B cell (primary cell): ENCODE measurements at regions not wholly inside any gene's neighbourhood (a gene's known extent, or its start where the extent isn't known, plus 50 kb on each side); places are given as distances from the start of the nearest gene placed in this dataset.
A peak's percentile ranks its signal among the peaks of the same experiment; 100 is the strongest.

Source experiments
- ATAC-seq: fragments of 200-7000 bp; cut with Tn5 transposase; one replicate; pipeline ENCODE4 v1.10.0; 2021; ENCODE audit warnings: low read depth, mild to moderate bottlenecking, moderate number of reproducible peaks, moderate library complexity
- CTCF ChIA-PET: fragments of 350-600 bp; sonication (Branson Sonifier 250); formaldehyde crosslinking; loops from one replicate; lab custom pipeline; 2021; ENCODE audit warnings: antibody characterized with exemption, inconsistent platforms; lab: Charles Lee
- POLR2A ChIA-PET: fragments of 350-600 bp; sonication (Branson Sonifier 250); formaldehyde crosslinking; loops from one replicate; lab custom pipeline; 2021; ENCODE audit warnings: antibody characterized with exemption; lab: Charles Lee
- DNase-seq: peaks from one replicate; pipeline ENCODE4 v3.0.0; 2013
- H2AFZ ChIP-seq: 2 replicates; pipeline ENCODE4 v1.6.1; 2012; ENCODE audit warnings: mild to moderate bottlenecking, low read depth, low read length; ENCODE audit not compliant: insufficient read depth, poor library complexity, severe bottlenecking
- H3K27ac ChIP-seq, 2 donors: 1 replicate in 1 of 2; 2 replicates in 1 of 2; pipeline ENCODE4 v1.5.1; 2012 to 2013; ENCODE audit warnings: low read length in 2 of 2, mild to moderate bottlenecking in 2 of 2, moderate library complexity in 1 of 2
- H3K27me3 ChIP-seq, 4 experiments: fragments of 200-600 bp in 1 of 4; sonication (generic) in 1 of 4; replicated peaks in 1 of 4; 1 replicate in 2 of 4; 2 replicates in 2 of 4; pipeline versions ENCODE4 v1.6.1 to v1.7.0; 2013 to 2016; ENCODE audit warnings: low read length in 3 of 4, mild to moderate bottlenecking in 2 of 4, mixed read lengths in 1 of 4, moderate library complexity in 1 of 4; ENCODE audit not compliant: insufficient read depth in 4 of 4, control insufficient read depth in 3 of 4; ENCODE audit errors: control extremely low read depth in 1 of 4
- H3K36me3 ChIP-seq, 2 experiments: replicated peaks in 1 of 2; 1 replicate in 1 of 2; 2 replicates in 1 of 2; pipeline versions ENCODE4 v1.6.1 to v1.7.1; 2013; ENCODE audit warnings: low read length in 1 of 2; ENCODE audit not compliant: insufficient read depth in 2 of 2, control insufficient read depth in 1 of 2; ENCODE audit errors: control extremely low read depth in 1 of 2, extremely low read depth in 1 of 2
- H3K4me1 ChIP-seq, 2 donors: fragments of 200-600 bp in 1 of 2; sonication (generic) in 1 of 2; 1 replicate in 1 of 2; 2 replicates in 1 of 2; pipeline versions ENCODE4 v1.5.1 to v1.6.1; 2013 to 2017; ENCODE audit warnings: low read length in 2 of 2; ENCODE audit not compliant: control insufficient read depth in 2 of 2, insufficient read depth in 2 of 2
- H3K4me2 ChIP-seq: replicated peaks from 2 replicates; pipeline ENCODE3; 2012; ENCODE audit warnings: mild to moderate bottlenecking, low read depth, low read length; ENCODE audit not compliant: poor library complexity, severe bottlenecking
- H3K4me3 ChIP-seq, 5 experiments: fragments of 200-600 bp in 1 of 5; sonication (generic) in 1 of 5; 1 replicate in 3 of 5; 2 replicates in 2 of 5; pipeline versions ENCODE4 v1.5.1 to v1.7.0; 2011 to 2016; ENCODE audit warnings: low read length in 4 of 5, mild to moderate bottlenecking in 4 of 5, low read depth in 2 of 5, control low read depth in 1 of 5, moderate library complexity in 1 of 5; ENCODE audit not compliant: insufficient read depth in 1 of 5; ENCODE audit errors: control extremely low read depth in 1 of 5, extremely low read depth in 1 of 5
- H3K79me2 ChIP-seq: fragments of 200-600 bp; sonication (generic); one replicate; pipeline ENCODE4 v1.6.0; 2016; ENCODE audit warnings: low read length; ENCODE audit not compliant: control insufficient read depth, insufficient read depth
- H3K9ac ChIP-seq: fragments of 200-600 bp; sonication (generic); 2 replicates; pipeline ENCODE4 v1.6.1; 2017; ENCODE audit warnings: mild to moderate bottlenecking, low read length, moderate library complexity
- H3K9me3 ChIP-seq, 3 donors: one replicate each; pipeline versions ENCODE4 v1.6.1 to v1.7.1; 2013; ENCODE audit warnings: low read length in 2 of 3; ENCODE audit not compliant: control insufficient read depth in 2 of 3, insufficient read depth in 1 of 3; ENCODE audit errors: control extremely low read depth in 1 of 3
- H4K20me1 ChIP-seq: 2 replicates; pipeline ENCODE4 v1.6.0; 2012; ENCODE audit warnings: mild to moderate bottlenecking, low read length; ENCODE audit not compliant: insufficient read depth, control insufficient read depth, poor library complexity, severe bottlenecking
- H3K27ac Mint-ChIP-seq: one replicate; pipeline ENCODE4 v1.8.0; 2021; ENCODE audit warnings: mixed read lengths
- H3K27me3 Mint-ChIP-seq: one replicate; pipeline ENCODE4 v1.8.0; 2021; ENCODE audit warnings: mixed read lengths
- H3K4me1 Mint-ChIP-seq: one replicate; pipeline ENCODE4 v1.8.0; 2021; ENCODE audit warnings: mixed read lengths
- H3K4me3 Mint-ChIP-seq: one replicate; pipeline ENCODE4 v1.8.0; 2021; ENCODE audit warnings: mixed read lengths
- H3K9me3 Mint-ChIP-seq: one replicate; pipeline ENCODE4 v1.8.0; 2022; ENCODE audit warnings: mixed read lengths; ENCODE audit not compliant: insufficient read depth
- EZH2 ChIP-seq: IDR thresholded peaks from 2 replicates; pipeline ENCODE4 v1.6.1; 2012; ENCODE audit warnings: borderline replicate concordance, low read depth, mild to moderate bottlenecking, moderate library complexity, low read length; ENCODE audit not compliant: insufficient read depth, poor library complexity, severe bottlenecking
- WGBS: methylation state at CpG from one replicate; pipeline ENCODE4 v1.1.5; 2013; ENCODE audit warnings: missing lambda C conversion rate; ENCODE audit not compliant: insufficient coverage; 5-methylcytosine and 5-hydroxymethylcytosine counted together
- intact Hi-C: fragments of 100-400 bp; cut with micrococcal nuclease; formaldehyde crosslinking; loops from one replicate; pipeline ENCODE4 v1.10.0; 2022
- TF ChIP-seq, protein P1 (sequence below): fragments of 200-600 bp; IDR thresholded peaks from one replicate; pipeline ENCODE4 v1.8.0; 2022; ENCODE audit warnings: antibody characterized with exemption, mild to moderate bottlenecking

DNA sequence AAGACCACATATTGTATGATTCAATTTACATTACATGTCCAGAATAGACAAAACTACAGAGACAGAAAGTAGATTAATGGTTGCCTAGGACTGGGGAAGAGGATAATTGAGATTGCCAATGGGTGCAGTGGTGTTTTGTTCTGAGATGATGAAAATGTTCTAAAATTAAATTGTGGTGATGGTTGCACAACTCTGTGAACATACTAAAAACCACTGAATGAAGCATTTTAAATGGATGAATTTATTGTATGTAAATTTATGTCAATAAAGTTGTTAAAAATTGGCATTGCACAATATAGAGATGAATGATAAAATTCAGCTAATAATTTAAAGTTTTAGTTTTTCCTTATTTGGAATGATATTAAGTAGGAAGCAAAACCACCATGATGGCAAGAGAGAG, 109.5 kb upstream of the NR4A3 start:
- POLR2A ChIA-PET: no interaction called here
- no peak overlapping the region for H3K27ac Mint-ChIP-seq
- Histone ChIP-seq H3K9me3 (no peaks in the 10 kb centered on the region), H3K36me3 (no peaks in the 10 kb centered on the region), H3K79me2 (no peaks in the 10 kb centered on the region), H3K27me3 (no peaks in the 10 kb centered on the region), H3K4me1 (peaks cover 0 to 4% of the 10 kb centered on the region in 2 donors), H2AFZ (no peak overlapping the region), H3K9ac (no peak overlapping the region), H3K27ac (no peak overlapping the region), H4K20me1 (no peaks in the 10 kb centered on the region), H3K4me2 (no peak overlapping the region), H3K4me3 (no peak overlapping the region)
- no peak overlapping the region for H3K4me3 Mint-ChIP-seq
- H3K4me1 Mint-ChIP-seq: peaks cover 8% of the 10 kb centered on the region
- no peak for TF ChIP-seq EZH2
- TF ChIP-seq, protein P1, sequence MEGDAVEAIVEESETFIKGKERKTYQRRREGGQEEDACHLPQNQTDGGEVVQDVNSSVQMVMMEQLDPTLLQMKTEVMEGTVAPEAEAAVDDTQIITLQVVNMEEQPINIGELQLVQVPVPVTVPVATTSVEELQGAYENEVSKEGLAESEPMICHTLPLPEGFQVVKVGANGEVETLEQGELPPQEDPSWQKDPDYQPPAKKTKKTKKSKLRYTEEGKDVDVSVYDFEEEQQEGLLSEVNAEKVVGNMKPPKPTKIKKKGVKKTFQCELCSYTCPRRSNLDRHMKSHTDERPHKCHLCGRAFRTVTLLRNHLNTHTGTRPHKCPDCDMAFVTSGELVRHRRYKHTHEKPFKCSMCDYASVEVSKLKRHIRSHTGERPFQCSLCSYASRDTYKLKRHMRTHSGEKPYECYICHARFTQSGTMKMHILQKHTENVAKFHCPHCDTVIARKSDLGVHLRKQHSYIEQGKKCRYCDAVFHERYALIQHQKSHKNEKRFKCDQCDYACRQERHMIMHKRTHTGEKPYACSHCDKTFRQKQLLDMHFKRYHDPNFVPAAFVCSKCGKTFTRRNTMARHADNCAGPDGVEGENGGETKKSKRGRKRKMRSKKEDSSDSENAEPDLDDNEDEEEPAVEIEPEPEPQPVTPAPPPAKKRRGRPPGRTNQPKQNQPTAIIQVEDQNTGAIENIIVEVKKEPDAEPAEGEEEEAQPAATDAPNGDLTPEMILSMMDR: no peak
- CTCF ChIA-PET: no interaction called here
- H3K27me3 Mint-ChIP-seq: peaks cover 4% of the 10 kb centered on the region
- no peak for DNase-seq
- ATAC-seq: no peak
- intact Hi-C loops: no loop called here
- no peaks in the 10 kb centered on the region for H3K9me3 Mint-ChIP-seq

DNA sequence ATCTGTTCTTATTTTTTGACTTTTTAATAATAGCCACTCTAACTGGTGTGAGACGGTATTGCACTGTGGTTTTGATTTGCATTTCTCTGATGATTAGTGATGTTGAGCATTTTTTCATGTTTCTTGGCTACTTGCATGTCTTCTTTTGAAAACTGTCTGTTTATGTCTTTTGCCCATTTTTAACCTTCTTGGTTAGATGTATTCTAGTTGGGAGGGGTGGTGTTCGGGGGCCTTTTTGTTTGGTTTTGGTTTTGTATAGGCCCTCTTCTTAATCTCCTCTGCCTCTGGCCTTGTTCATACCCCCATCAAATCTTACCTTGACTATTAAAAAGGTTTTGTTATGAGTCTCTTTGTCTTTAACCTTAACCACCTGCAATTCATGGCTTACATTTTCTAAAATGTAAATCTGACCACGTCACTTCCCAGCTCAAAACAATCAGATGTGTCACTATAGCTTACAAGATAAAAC, 107.8 kb upstream of the NR4A3 start:
- no peak overlapping the region for H3K9ac ChIP-seq
- H3K36me3 ChIP-seq: no peaks in the 10 kb centered on the region
- Mint-ChIP-seq H3K4me1 (peaks cover 8% of the 10 kb centered on the region), H3K4me3 (peak overlapping the region; percentile 36), H3K27ac (no peak overlapping the region), H3K27me3 (peaks cover 4% of the 10 kb centered on the region), H3K9me3 (no peaks in the 10 kb centered on the region)
- H3K27ac ChIP-seq: no peak overlapping the region
- no peak overlapping the region for H3K4me3 ChIP-seq
- no peaks in the 10 kb centered on the region for H3K27me3 ChIP-seq
- no peaks in the 10 kb centered on the region for H4K20me1 ChIP-seq
- DNase-seq (peak; percentile 9), ATAC-seq (no peak)
- ChIA-PET CTCF (no interaction called here), POLR2A (interaction anchor here (0.5 kb wide), 1 partner anchor 532 kb away, joined by 3 read pairs; no protein-coding TSS in a partner anchor)
- H2AFZ ChIP-seq: no peak overlapping the region
- WGBS: 80% methylated on average over 1 of the region's 3 CpGs
- H3K4me1 ChIP-seq: peaks cover 0 to 4% of the 10 kb centered on the region in 2 donors
- H3K79me2 ChIP-seq: no peaks in the 10 kb centered on the region
- H3K9me3 ChIP-seq: no peaks in the 10 kb centered on the region
- H3K4me2 ChIP-seq: no peak overlapping the region
- TF ChIP-seq, protein P1: no peak
- TF ChIP-seq EZH2: no peak
- intact Hi-C loops: no loop called here
